Hematopoietic multipotent progenitor cell treated with erythropoietin and hydrocortisone succinate and interleukin-3 and kit ligand, for 17 days (in vitro differentiated cells): ENCODE measurements at regions not wholly inside any gene's neighbourhood (a gene's known extent, or its start where the extent isn't known, plus 50 kb on each side); places are given as distances from the start of the nearest gene placed in this dataset.

Source experiments
- DNase-seq: peaks from one replicate; pipeline ENCODE4 v3.0.0-alpha.2; 2015; ENCODE audit warnings: low spot score

- DNase-seq = no peak
These were observed 234.1 kb downstream of the INSIG2 start for GRCh38 chr2:118322406-118322805.

- no peak for DNase-seq
These were observed 233.3 kb downstream of the INSIG2 start for GRCh38 chr2:118321432-118322105.

GRCh38 chr2:118320658-118321057, 232.4 kb downstream of the INSIG2 start:
- DNase-seq = no peak

GRCh38 chr2:118320196-118320595, 231.9 kb downstream of the INSIG2 start:
- no peak for DNase-seq

GRCh38 chr2:118319271-118319684, 231.0 kb downstream of the INSIG2 start:
- DNase-seq = no peak

- DNase-seq = no peak
These were observed 227.3 kb downstream of the INSIG2 start for GRCh38 chr2:118315606-118316005.

GRCh38 chr2:118312969-118313756, 224.9 kb downstream of the INSIG2 start:
- no peak for DNase-seq

GRCh38 chr2:118310681-118311429, 222.6 kb downstream of the INSIG2 start:
- DNase-seq = no peak

- no peak for DNase-seq
These were observed 221.8 kb downstream of the INSIG2 start for GRCh38 chr2:118309946-118310680.

- no peak for DNase-seq
These were observed 221.1 kb downstream of the INSIG2 start for GRCh38 chr2:118309257-118309945.

GRCh38 chr2:118307864-118308263, 219.6 kb downstream of the INSIG2 start:
- no peak for DNase-seq

- DNase-seq = no peak
These were observed 213.0 kb downstream of the INSIG2 start for GRCh38 chr2:118301248-118301647.

GRCh38 chr2:118300832-118301231, 212.6 kb downstream of the INSIG2 start:
- DNase-seq = no peak

- no peak for DNase-seq
These were observed 208.4 kb downstream of the INSIG2 start for GRCh38 chr2:118296663-118297062.

GRCh38 chr2:118295592-118296390, 207.5 kb downstream of the INSIG2 start:
- DNase-seq = no peak

- no peak for DNase-seq
These were observed 205.8 kb downstream of the INSIG2 start for GRCh38 chr2:118294063-118294462.

GRCh38 chr2:118292991-118293390, 204.7 kb downstream of the INSIG2 start:
- DNase-seq = no peak

GRCh38 chr2:118291251-118291880, 203.1 kb downstream of the INSIG2 start:
- no peak for DNase-seq

GRCh38 chr2:118290411-118291250, 202.4 kb downstream of the INSIG2 start:
- DNase-seq = no peak
